ENCODE measurements at regions not wholly inside any gene's neighbourhood (a gene's known extent, or its start where the extent isn't known, plus 50 kb on each side); places are given as distances from the start of the nearest gene placed in this dataset.
"Not testable (repeated sequence)": the region's sequence is repeated elsewhere in the genome, so short reads cannot be mapped to it uniquely, and the experiment has no call there.

GRCh38 chr14:22184157-22184829 is 404.7 kb downstream of the DAD1 start:
- DNase-seq, result no peak
- H3K27ac Mint-ChIP-seq, result no peak overlapping the region
- H3K4me3 Mint-ChIP-seq, result no peak overlapping the region
- H3K27me3 Mint-ChIP-seq, result no peaks in the 10 kb centered on the region
- no peak for ATAC-seq
- no peaks in the 10 kb centered on the region for H3K4me1 Mint-ChIP-seq
- H3K36me3 Mint-ChIP-seq (ENCODE audit: low read depth), result no peaks in the 10 kb centered on the region
- H3K9me3 ChIP-seq (ENCODE audit: control insufficient read depth, low read length, poor library complexity, severe bottlenecking), result no peaks in the 10 kb centered on the region

- Mint-ChIP-seq H3K4me1 (peaks cover 4% of the 10 kb centered on the region), H3K36me3 (ENCODE audit: low read depth) (no peaks in the 10 kb centered on the region), H3K27me3 (no peaks in the 10 kb centered on the region), H3K4me3 (no peak overlapping the region), H3K27ac (no peak overlapping the region)
- DNase-seq, result no peak
- H3K9me3 ChIP-seq (ENCODE audit: control insufficient read depth, low read length, poor library complexity, severe bottlenecking), result no peaks in the 10 kb centered on the region
- no peak for ATAC-seq
Observed at GRCh38 chr14:22180045-22180444, 409.0 kb downstream of the DAD1 start.

- H3K27ac Mint-ChIP-seq, result no peak overlapping the region
- H3K27me3 Mint-ChIP-seq, result no peaks in the 10 kb centered on the region
- H3K4me3 Mint-ChIP-seq, result no peak overlapping the region
- peaks cover 4% of the 10 kb centered on the region for H3K4me1 Mint-ChIP-seq
- no peak for ATAC-seq
- H3K36me3 Mint-ChIP-seq (ENCODE audit: low read depth), result no peaks in the 10 kb centered on the region
- no peaks in the 10 kb centered on the region for H3K9me3 ChIP-seq (ENCODE audit: control insufficient read depth, low read length, poor library complexity, severe bottlenecking)
- DNase-seq, result no peak
Observed at GRCh38 chr14:22179190-22179589, 409.8 kb downstream of the DAD1 start.

GRCh38 chr14:22178333-22178839 is 410.6 kb downstream of the DAD1 start:
- Mint-ChIP-seq H3K4me1 (peaks cover 4% of the 10 kb centered on the region), H3K27ac (no peak overlapping the region), H3K27me3 (no peaks in the 10 kb centered on the region), H3K4me3 (no peak overlapping the region), H3K36me3 (ENCODE audit: low read depth) (no peaks in the 10 kb centered on the region)
- no peak for DNase-seq
- H3K9me3 ChIP-seq (ENCODE audit: control insufficient read depth, low read length, poor library complexity, severe bottlenecking), result no peaks in the 10 kb centered on the region
- peak; percentile 65 for ATAC-seq

GRCh38 chr14:22177870-22178269 is 411.2 kb downstream of the DAD1 start:
- DNase-seq (no peak), ATAC-seq (peak; percentile 74)
- Mint-ChIP-seq H3K4me3 (peak overlapping the region; percentile 3), H3K27me3 (no peaks in the 10 kb centered on the region), H3K4me1 (peaks cover 4% of the 10 kb centered on the region), H3K36me3 (ENCODE audit: low read depth) (no peaks in the 10 kb centered on the region), H3K27ac (no peak overlapping the region)
- no peaks in the 10 kb centered on the region for H3K9me3 ChIP-seq (ENCODE audit: control insufficient read depth, low read length, poor library complexity, severe bottlenecking)

- ATAC-seq, result no peak
Observed at GRCh38 chr14:22176957-22177356, 412.1 kb downstream of the DAD1 start.

GRCh38 chr14:22175278-22175558 is 413.8 kb downstream of the DAD1 start:
- ATAC-seq; H3K36me3 Mint-ChIP-seq (ENCODE audit: low read depth); H3K9me3 ChIP-seq (ENCODE audit: control insufficient read depth, low read length, poor library complexity, severe bottlenecking); DNase-seq; H3K4me1 Mint-ChIP-seq; H3K27ac Mint-ChIP-seq; H3K4me3 Mint-ChIP-seq; H3K27me3 Mint-ChIP-seq: not testable (repeated sequence)

More at GRCh38 chr14:22176957-22177356, 412.1 kb downstream of the DAD1 start:
- Mint-ChIP-seq H3K36me3 (ENCODE audit: low read depth) (no peaks in the 10 kb centered on the region), H3K4me3 (no peak overlapping the region), H3K4me1 (peaks cover 4% of the 10 kb centered on the region), H3K27ac (no peak overlapping the region), H3K27me3 (no peaks in the 10 kb centered on the region)
- no peaks in the 10 kb centered on the region for H3K9me3 ChIP-seq (ENCODE audit: control insufficient read depth, low read length, poor library complexity, severe bottlenecking)
- no peak for DNase-seq

- Mint-ChIP-seq H3K4me1 (peaks cover 4% of the 10 kb centered on the region), H3K27ac (no peak overlapping the region), H3K27me3 (no peaks in the 10 kb centered on the region), H3K36me3 (ENCODE audit: low read depth) (no peaks in the 10 kb centered on the region), H3K4me3 (no peak overlapping the region)
- H3K9me3 ChIP-seq (ENCODE audit: control insufficient read depth, low read length, poor library complexity, severe bottlenecking), result no peaks in the 10 kb centered on the region
- ATAC-seq (no peak), DNase-seq (no peak)
Observed at GRCh38 chr14:22174412-22175277, 414.4 kb downstream of the DAD1 start.

GRCh38 chr14:22168092-22168955 is 420.7 kb downstream of the DAD1 start:
- Mint-ChIP-seq H3K4me3 (peak overlapping the region; percentile 56), H3K4me1 (no peaks in the 10 kb centered on the region), H3K27me3 (no peaks in the 10 kb centered on the region), H3K36me3 (ENCODE audit: low read depth) (no peaks in the 10 kb centered on the region), H3K27ac (no peak overlapping the region)
- DNase-seq, result no peak
- ATAC-seq, result peak; percentile 49
- H3K9me3 ChIP-seq (ENCODE audit: control insufficient read depth, low read length, poor library complexity, severe bottlenecking), result no peaks in the 10 kb centered on the region

- H3K4me1 Mint-ChIP-seq, result peaks cover 2% of the 10 kb centered on the region
- no peak for DNase-seq
- no peaks in the 10 kb centered on the region for H3K9me3 ChIP-seq (ENCODE audit: control insufficient read depth, low read length, poor library complexity, severe bottlenecking)
- no peaks in the 10 kb centered on the region for H3K27me3 Mint-ChIP-seq
- ATAC-seq, result no peak
- peak overlapping the region; percentile 25 for H3K4me3 Mint-ChIP-seq
- H3K36me3 Mint-ChIP-seq (ENCODE audit: low read depth), result no peaks in the 10 kb centered on the region
- H3K27ac Mint-ChIP-seq, result no peak overlapping the region
Observed at GRCh38 chr14:22164616-22165015, 424.4 kb downstream of the DAD1 start.

GRCh38 chr14:22163051-22163450 is 426.0 kb downstream of the DAD1 start:
- H3K4me3 Mint-ChIP-seq, result peak overlapping the region; percentile 80
- no peak for ATAC-seq
- H3K4me1 Mint-ChIP-seq, result peaks cover 2% of the 10 kb centered on the region
- H3K27ac Mint-ChIP-seq, result peak overlapping the region; percentile 29
- H3K36me3 Mint-ChIP-seq (ENCODE audit: low read depth), result no peaks in the 10 kb centered on the region
- DNase-seq, result no peak
- H3K27me3 Mint-ChIP-seq, result no peaks in the 10 kb centered on the region
- no peaks in the 10 kb centered on the region for H3K9me3 ChIP-seq (ENCODE audit: control insufficient read depth, low read length, poor library complexity, severe bottlenecking)

GRCh38 chr14:22159957-22160356 is 429.1 kb downstream of the DAD1 start:
- ATAC-seq (no peak), DNase-seq (no peak)
- no peak overlapping the region for H3K4me3 Mint-ChIP-seq
- peaks cover 2% of the 10 kb centered on the region for H3K4me1 Mint-ChIP-seq
- no peaks in the 10 kb centered on the region for H3K9me3 ChIP-seq (ENCODE audit: control insufficient read depth, low read length, poor library complexity, severe bottlenecking)
- no peaks in the 10 kb centered on the region for H3K27me3 Mint-ChIP-seq
- no peak overlapping the region for H3K27ac Mint-ChIP-seq
- no peaks in the 10 kb centered on the region for H3K36me3 Mint-ChIP-seq (ENCODE audit: low read depth)

GRCh38 chr14:22159099-22159498 is 429.9 kb downstream of the DAD1 start:
- H3K4me1 Mint-ChIP-seq, result peaks cover 2% of the 10 kb centered on the region
- H3K27ac Mint-ChIP-seq, result no peak overlapping the region
- H3K9me3 ChIP-seq (ENCODE audit: control insufficient read depth, low read length, poor library complexity, severe bottlenecking), result no peaks in the 10 kb centered on the region
- H3K36me3 Mint-ChIP-seq (ENCODE audit: low read depth), result no peaks in the 10 kb centered on the region
- H3K27me3 Mint-ChIP-seq, result no peaks in the 10 kb centered on the region
- no peak for DNase-seq
- peak overlapping the region; percentile 28 for H3K4me3 Mint-ChIP-seq
- ATAC-seq, result no peak

All from T-helper 17 cell (primary cell).